ENCODE measurements at regions not wholly inside any gene's neighbourhood (a gene's known extent, or its start where the extent isn't known, plus 50 kb on each side); places are given as distances from the start of the nearest gene placed in this dataset.

DNA sequence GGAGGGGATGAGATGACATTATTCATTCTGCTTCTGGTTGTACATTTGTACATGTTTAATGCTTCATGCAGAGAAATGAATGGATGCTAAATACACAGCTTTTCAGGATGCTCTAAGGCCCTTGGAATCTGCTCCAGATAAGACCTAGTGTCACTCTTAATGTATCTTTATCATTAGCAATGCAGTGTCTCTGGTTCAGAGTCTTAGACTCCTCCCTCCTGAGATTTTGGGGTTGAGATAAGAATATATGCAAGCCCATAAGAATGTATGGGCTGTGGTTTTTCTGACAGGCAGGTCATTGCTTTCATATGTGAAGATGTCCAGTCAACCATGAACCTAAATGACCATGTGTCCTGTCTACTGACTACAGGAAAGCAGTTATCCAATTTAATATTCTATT, 415.5 kb downstream of the RPS6KC1 start:
- Histone ChIP-seq H3K4me3 (no peak overlapping the region), H3K27ac (no peak overlapping the region), H3K4me1 (no peaks in the 10 kb centered on the region), H3K27me3 (no peaks in the 10 kb centered on the region), H3K36me3 (no peaks in the 10 kb centered on the region), H3K9me3 (no peaks in the 10 kb centered on the region)
- ATAC-seq (no peak), DNase-seq (no peak)
- intact Hi-C loops (cut with DNase I), result no loop called here
- TF ChIP-seq, protein P1, sequence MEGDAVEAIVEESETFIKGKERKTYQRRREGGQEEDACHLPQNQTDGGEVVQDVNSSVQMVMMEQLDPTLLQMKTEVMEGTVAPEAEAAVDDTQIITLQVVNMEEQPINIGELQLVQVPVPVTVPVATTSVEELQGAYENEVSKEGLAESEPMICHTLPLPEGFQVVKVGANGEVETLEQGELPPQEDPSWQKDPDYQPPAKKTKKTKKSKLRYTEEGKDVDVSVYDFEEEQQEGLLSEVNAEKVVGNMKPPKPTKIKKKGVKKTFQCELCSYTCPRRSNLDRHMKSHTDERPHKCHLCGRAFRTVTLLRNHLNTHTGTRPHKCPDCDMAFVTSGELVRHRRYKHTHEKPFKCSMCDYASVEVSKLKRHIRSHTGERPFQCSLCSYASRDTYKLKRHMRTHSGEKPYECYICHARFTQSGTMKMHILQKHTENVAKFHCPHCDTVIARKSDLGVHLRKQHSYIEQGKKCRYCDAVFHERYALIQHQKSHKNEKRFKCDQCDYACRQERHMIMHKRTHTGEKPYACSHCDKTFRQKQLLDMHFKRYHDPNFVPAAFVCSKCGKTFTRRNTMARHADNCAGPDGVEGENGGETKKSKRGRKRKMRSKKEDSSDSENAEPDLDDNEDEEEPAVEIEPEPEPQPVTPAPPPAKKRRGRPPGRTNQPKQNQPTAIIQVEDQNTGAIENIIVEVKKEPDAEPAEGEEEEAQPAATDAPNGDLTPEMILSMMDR (IDR thresholded peaks at IDR 0.05), result no peak

DNA sequence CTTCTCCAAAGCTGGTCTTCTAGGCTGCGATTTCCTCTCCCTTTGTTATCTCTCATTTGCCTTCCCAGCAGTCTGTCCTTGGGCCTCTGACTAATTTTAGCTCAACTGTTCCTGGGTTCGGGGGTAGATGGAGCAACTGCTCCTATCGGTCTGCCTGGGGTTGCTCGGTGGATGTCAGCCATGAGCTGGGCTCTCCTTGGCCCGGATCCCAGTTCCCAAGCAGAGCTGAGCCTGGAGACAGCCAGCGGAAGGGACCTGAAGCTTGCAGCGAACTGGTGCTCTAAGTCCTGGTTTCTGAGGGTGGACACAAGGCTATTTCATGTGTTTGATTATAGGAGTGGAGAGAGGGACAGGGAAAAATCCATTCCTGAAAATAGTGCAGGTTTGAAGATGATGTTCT, 423.0 kb downstream of the RPS6KC1 start:
- Histone ChIP-seq H3K4me3 (no peak overlapping the region), H3K9me3 (no peaks in the 10 kb centered on the region), H3K36me3 (no peaks in the 10 kb centered on the region), H3K4me1 (no peaks in the 10 kb centered on the region), H3K27ac (no peak overlapping the region), H3K27me3 (no peaks in the 10 kb centered on the region)
- intact Hi-C loops (cut with DNase I), result no loop called here
- TF ChIP-seq, protein P1 (IDR thresholded peaks at IDR 0.05), result no peak
- DNase-seq (peak in 2 of 4 donors; percentile 35 to 66), ATAC-seq (no peak)

DNA sequence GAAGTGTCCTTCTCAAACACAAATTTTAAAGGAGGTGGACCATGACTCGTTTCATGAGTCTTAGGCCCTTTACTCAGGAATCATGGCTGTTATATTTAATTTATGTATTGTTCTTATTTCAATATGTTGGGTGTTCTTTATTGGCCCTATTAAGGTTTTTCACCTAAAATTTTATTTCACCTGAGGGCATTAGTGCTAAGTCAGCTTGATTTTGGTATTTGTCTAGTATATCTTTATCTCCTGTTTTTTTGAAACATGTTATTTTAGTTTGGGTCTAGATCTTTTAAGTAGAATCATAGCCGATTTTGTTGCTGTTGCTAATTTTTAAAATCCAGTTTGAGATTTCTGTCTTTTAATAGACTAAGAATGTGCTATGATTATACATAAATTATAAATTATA, 430.4 kb downstream of the RPS6KC1 start:
- intact Hi-C loops (cut with DNase I), result no loop called here
- H3K36me3 ChIP-seq, result no peaks in the 10 kb centered on the region
- no peak overlapping the region for H3K27ac ChIP-seq
- no peaks in the 10 kb centered on the region for H3K4me1 ChIP-seq
- H3K4me3 ChIP-seq, result no peak overlapping the region
- DNase-seq (no peak), ATAC-seq (no peak)
- H3K9me3 ChIP-seq, result no peaks in the 10 kb centered on the region
- no peaks in the 10 kb centered on the region for H3K27me3 ChIP-seq
- TF ChIP-seq, protein P1 (IDR thresholded peaks at IDR 0.05), result no peak

DNA sequence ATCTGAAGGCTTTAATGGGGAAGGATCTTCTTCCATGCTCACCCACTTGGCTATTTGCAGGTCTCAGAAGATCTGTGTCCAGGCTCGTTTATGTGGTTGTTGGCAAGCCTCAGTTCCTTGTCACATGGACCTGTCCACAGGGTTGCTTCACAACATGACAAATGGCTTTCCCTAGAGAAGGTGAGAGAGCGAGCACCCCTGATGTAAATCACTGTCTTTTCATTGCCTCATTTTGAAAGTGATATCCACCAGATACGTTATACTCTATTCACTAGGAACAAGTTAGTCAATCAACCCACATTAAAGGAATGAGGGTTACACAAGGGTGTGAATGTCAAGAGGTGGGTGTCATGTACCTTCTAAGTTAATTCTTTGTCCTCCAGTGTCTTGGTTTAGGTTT, 433.3 kb downstream of the RPS6KC1 start:
- intact Hi-C loops (cut with DNase I), result no loop called here

DNA sequence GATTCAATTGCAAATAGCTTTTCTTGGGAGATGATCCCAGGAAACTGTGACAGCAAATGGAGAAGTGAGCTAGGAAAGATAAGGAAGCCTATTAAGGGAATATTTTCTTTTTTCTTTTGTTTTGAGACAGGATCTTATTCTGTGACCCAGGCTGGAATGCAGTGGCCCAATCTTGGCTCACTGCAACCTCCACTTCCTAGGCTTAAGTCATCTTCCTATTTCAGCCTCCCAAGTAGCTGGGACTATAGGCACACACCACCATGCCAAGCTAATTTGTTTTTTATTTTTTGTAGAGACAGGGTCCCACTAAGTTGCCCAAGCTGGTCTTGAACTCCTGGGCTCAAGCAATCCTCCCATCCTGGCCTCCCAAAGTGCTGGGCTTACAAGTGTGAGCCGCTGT, 433.7 kb downstream of the RPS6KC1 start:
- TF ChIP-seq, protein P1 (IDR thresholded peaks at IDR 0.05), result no peak
- no peak for DNase-seq
- ATAC-seq, result no peak
- no peaks in the 10 kb centered on the region for H3K9me3 ChIP-seq
- no peak overlapping the region for H3K27ac ChIP-seq
- H3K36me3 ChIP-seq, result no peaks in the 10 kb centered on the region
- no peaks in the 10 kb centered on the region for H3K4me1 ChIP-seq
- H3K27me3 ChIP-seq, result no peaks in the 10 kb centered on the region
- intact Hi-C loops (cut with DNase I), result no loop called here
- H3K4me3 ChIP-seq, result no peak overlapping the region

More for the DNA sequence above, 433.3 kb downstream of the RPS6KC1 start:
- Histone ChIP-seq H3K4me1 (no peaks in the 10 kb centered on the region), H3K9me3 (no peaks in the 10 kb centered on the region), H3K4me3 (no peak overlapping the region), H3K27ac (no peak overlapping the region), H3K36me3 (no peaks in the 10 kb centered on the region), H3K27me3 (no peaks in the 10 kb centered on the region)
- TF ChIP-seq, protein P1 (IDR thresholded peaks at IDR 0.05), result no peak
- ATAC-seq, result no peak
- no peak for DNase-seq

All from left lung (tissue), 4 donors.